PC-9 (cell line): ENCODE measurements at regions not wholly inside any gene's neighbourhood (a gene's known extent, or its start where the extent isn't known, plus 50 kb on each side); places are given as distances from the start of the nearest gene placed in this dataset.

Source experiments
- BruUV-seq: library from RNA; stranded (reverse); fragments of 400-500 nt; replicated peaks from 2 replicates; lab custom pipeline; 2021; lab: Mats Ljungman, UMichigan
- CTCF ChIA-PET: fragments of 300-600 bp; sonication (Branson Sonifier 250); formaldehyde crosslinking; loops from one replicate; lab custom pipeline; 2022; ENCODE audit warnings: antibody characterized with exemption; lab: Charles Lee
- POLR2A ChIA-PET: fragments of 300-600 bp; sonication (Branson Sonifier 250); formaldehyde crosslinking; loops from one replicate; lab custom pipeline; 2022; ENCODE audit warnings: antibody characterized with exemption; ENCODE audit not compliant: unreplicated experiment; lab: Charles Lee
- DNase-seq, 2 experiments: peaks; one replicate each; pipeline versions ENCODE4 v3.0.0 to v3.0.0-alpha.2; 2015 to 2022; ENCODE audit warnings: mixed read lengths in 1 of 2
- H2AFZ ChIP-seq: fragments of 200-600 bp; sonication (generic); 2 replicates; pipeline ENCODE4 v1.8.1; 2017; ENCODE audit warnings: antibody characterized with exemption
- H3F3A ChIP-seq: fragments of 200-600 bp; sonication (generic); 2 replicates; pipeline ENCODE4 v1.8.1; 2017; ENCODE audit warnings: antibody characterized with exemption, mild to moderate bottlenecking, low read depth; ENCODE audit not compliant: insufficient read depth
- H3K27ac ChIP-seq: fragments of 200-600 bp; sonication (generic); 2 replicates; pipeline ENCODE4 v1.6.1; 2016; ENCODE audit warnings: mixed run types
- H3K27me3 ChIP-seq: fragments of 200-600 bp; sonication (generic); 2 replicates; pipeline ENCODE4 v1.6.1; 2016; ENCODE audit warnings: low read depth, mixed run types; ENCODE audit not compliant: insufficient read depth
- H3K36me3 ChIP-seq: fragments of 200-600 bp; sonication (generic); 2 replicates; pipeline ENCODE4 v1.6.1; 2016; ENCODE audit warnings: low read depth, mixed run types
- H3K4me1 ChIP-seq: fragments of 200-600 bp; sonication (generic); replicated peaks from 2 replicates; pipeline ENCODE4 v1.6.1; 2016; ENCODE audit warnings: mixed run types; ENCODE audit not compliant: insufficient read depth
- H3K4me2 ChIP-seq: fragments of 200-600 bp; sonication (generic); 2 replicates; pipeline ENCODE4 v1.6.1; 2017; ENCODE audit warnings: mixed run types
- H3K4me3 ChIP-seq: fragments of 200-600 bp; sonication (generic); 2 replicates; pipeline ENCODE4 v1.6.1; 2016; ENCODE audit warnings: mixed run types
- H3K79me2 ChIP-seq: fragments of 200-600 bp; sonication (generic); 2 replicates; pipeline ENCODE4 v1.6.1; 2017; ENCODE audit warnings: low read depth, mixed run types
- H3K9me2 ChIP-seq: fragments of 200-600 bp; sonication (generic); 2 replicates; pipeline ENCODE4 v1.8.1; 2017; ENCODE audit warnings: mild to moderate bottlenecking; ENCODE audit not compliant: insufficient read depth
- H3K9me3 ChIP-seq: fragments of 200-600 bp; sonication (generic); 2 replicates; pipeline ENCODE4 v1.8.1; 2016; ENCODE audit warnings: low read depth; ENCODE audit not compliant: insufficient read depth
- H4K20me1 ChIP-seq: fragments of 200-600 bp; sonication (generic); 2 replicates; pipeline ENCODE4 v1.8.1; 2017; ENCODE audit not compliant: insufficient read depth
- CTCF ChIP-seq: fragments of 200-600 bp; sonication (generic); conservative IDR thresholded peaks from 2 replicates; pipeline ENCODE4 v1.6.1; 2017; ENCODE audit warnings: mixed run types, antibody characterized with exemption, mild to moderate bottlenecking, moderate library complexity
- EZH2 ChIP-seq: fragments of 200-600 bp; sonication (generic); IDR thresholded peaks from 2 replicates; pipeline ENCODE4 v1.8.0; 2017; ENCODE audit warnings: antibody characterized with exemption, low read depth
- intact Hi-C: fragments of 100-400 bp; cut with micrococcal nuclease; formaldehyde crosslinking; loops from one replicate; pipeline ENCODE4 v1.10.0; 2022; ENCODE audit not compliant: unreplicated experiment

- CTCF ChIA-PET: no interaction called here
- no peaks in the 10 kb centered on the region for H3F3A ChIP-seq
- H3K4me3 ChIP-seq: no peak overlapping the region
- no peaks in the 10 kb centered on the region for H3K4me1 ChIP-seq
- H2AFZ ChIP-seq: no peak overlapping the region
- H3K36me3 ChIP-seq: no peaks in the 10 kb centered on the region
- TF ChIP-seq EZH2 (no peak), CTCF (no peak)
- no peak overlapping the region for H3K4me2 ChIP-seq
- no peak overlapping the region for H3K27ac ChIP-seq
- POLR2A ChIA-PET: no interaction called here
- no peak for DNase-seq
- intact Hi-C loops: no loop called here
- no peaks in the 10 kb centered on the region for H4K20me1 ChIP-seq
- no TSS peak for BruUV-seq
- H3K9me3 ChIP-seq: no peaks in the 10 kb centered on the region; the same call in 1 of the 2 replicates
- peaks cover 92% of the 10 kb centered on the region for H3K27me3 ChIP-seq
- no peaks in the 10 kb centered on the region for H3K9me2 ChIP-seq
- no peaks in the 10 kb centered on the region for H3K79me2 ChIP-seq
Observed at GRCh38 chr5:1963941-1964451, 81.3 kb upstream of the IRX4 start.

GRCh38 chr5:1963358-1963757, 80.6 kb upstream of the IRX4 start:
- intact Hi-C loops: no loop called here
- ChIA-PET CTCF (no interaction called here), POLR2A (no interaction called here)
- Histone ChIP-seq H3K36me3 (no peaks in the 10 kb centered on the region), H3F3A (no peaks in the 10 kb centered on the region), H3K4me3 (no peak overlapping the region), H4K20me1 (no peaks in the 10 kb centered on the region; the same call in 1 of the 2 replicates), H2AFZ (no peak overlapping the region), H3K4me1 (no peaks in the 10 kb centered on the region), H3K79me2 (no peaks in the 10 kb centered on the region), H3K27ac (no peak overlapping the region), H3K27me3 (peaks cover 98% of the 10 kb centered on the region), H3K9me3 (no peaks in the 10 kb centered on the region; the same call in 1 of the 2 replicates), H3K4me2 (no peak overlapping the region), H3K9me2 (no peaks in the 10 kb centered on the region)
- no peak for DNase-seq
- no peak for TF ChIP-seq CTCF
- TF ChIP-seq EZH2: no peak
- BruUV-seq: no TSS peak

- ChIA-PET POLR2A (no interaction called here), CTCF (no interaction called here)
- no peak for DNase-seq
- BruUV-seq: no TSS peak
- H3K27me3 ChIP-seq: peaks cover 100% of the 10 kb centered on the region
- H4K20me1 ChIP-seq: no peaks in the 10 kb centered on the region; the same call in 1 of the 2 replicates
- intact Hi-C loops: no loop called here
- H3F3A ChIP-seq: no peaks in the 10 kb centered on the region
- no peak overlapping the region for H3K4me2 ChIP-seq
- no peak overlapping the region for H2AFZ ChIP-seq
- H3K9me2 ChIP-seq: no peaks in the 10 kb centered on the region
- no peaks in the 10 kb centered on the region for H3K4me1 ChIP-seq
- no peaks in the 10 kb centered on the region for H3K79me2 ChIP-seq
- H3K9me3 ChIP-seq: no peaks in the 10 kb centered on the region; the same call in 1 of the 2 replicates
- no peak; the same call in 1 of the 2 replicates for TF ChIP-seq EZH2
- TF ChIP-seq CTCF: no peak
- no peaks in the 10 kb centered on the region for H3K36me3 ChIP-seq
- H3K27ac ChIP-seq: no peak overlapping the region
- H3K4me3 ChIP-seq: no peak overlapping the region
Observed at GRCh38 chr5:1962619-1963355, 80.1 kb upstream of the IRX4 start.
